ENCODE measurements at regions not wholly inside any gene's neighbourhood (a gene's known extent, or its start where the extent isn't known, plus 50 kb on each side); places are given as distances from the start of the nearest gene placed in this dataset.

DNA sequence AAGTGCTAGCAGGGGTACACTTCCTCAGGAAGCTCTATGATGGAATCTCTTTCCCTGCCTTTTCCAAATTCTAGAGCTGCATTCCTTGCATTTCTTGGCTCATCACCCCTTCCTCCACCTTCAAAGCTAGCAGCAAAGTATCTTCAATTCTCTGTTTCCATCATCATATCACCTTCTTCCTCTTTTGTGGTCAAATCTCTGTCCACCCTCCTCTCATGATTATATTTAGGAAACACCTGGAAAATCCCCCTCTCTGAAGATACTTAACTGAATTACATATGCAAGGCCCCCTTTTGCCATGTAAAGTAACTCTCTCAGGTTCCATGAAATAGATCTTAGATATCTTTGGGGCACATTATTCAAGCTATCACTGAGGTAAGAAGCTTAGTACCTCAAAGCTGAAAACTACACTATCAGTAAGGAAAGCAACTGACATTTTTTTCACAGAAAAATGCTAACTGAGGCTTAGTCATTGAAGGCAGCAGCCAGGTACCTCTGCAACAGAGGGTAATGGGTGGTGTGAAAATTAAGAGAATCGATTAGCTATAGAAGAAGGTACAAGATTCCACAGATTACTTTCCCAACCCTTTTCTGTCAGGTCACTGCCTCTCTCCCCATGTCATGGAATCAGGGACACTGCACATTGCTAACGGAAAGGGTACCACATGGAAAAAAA is 197.3 kb downstream of the MACC1 start (continued):
- TF ChIP-seq, protein P1, sequence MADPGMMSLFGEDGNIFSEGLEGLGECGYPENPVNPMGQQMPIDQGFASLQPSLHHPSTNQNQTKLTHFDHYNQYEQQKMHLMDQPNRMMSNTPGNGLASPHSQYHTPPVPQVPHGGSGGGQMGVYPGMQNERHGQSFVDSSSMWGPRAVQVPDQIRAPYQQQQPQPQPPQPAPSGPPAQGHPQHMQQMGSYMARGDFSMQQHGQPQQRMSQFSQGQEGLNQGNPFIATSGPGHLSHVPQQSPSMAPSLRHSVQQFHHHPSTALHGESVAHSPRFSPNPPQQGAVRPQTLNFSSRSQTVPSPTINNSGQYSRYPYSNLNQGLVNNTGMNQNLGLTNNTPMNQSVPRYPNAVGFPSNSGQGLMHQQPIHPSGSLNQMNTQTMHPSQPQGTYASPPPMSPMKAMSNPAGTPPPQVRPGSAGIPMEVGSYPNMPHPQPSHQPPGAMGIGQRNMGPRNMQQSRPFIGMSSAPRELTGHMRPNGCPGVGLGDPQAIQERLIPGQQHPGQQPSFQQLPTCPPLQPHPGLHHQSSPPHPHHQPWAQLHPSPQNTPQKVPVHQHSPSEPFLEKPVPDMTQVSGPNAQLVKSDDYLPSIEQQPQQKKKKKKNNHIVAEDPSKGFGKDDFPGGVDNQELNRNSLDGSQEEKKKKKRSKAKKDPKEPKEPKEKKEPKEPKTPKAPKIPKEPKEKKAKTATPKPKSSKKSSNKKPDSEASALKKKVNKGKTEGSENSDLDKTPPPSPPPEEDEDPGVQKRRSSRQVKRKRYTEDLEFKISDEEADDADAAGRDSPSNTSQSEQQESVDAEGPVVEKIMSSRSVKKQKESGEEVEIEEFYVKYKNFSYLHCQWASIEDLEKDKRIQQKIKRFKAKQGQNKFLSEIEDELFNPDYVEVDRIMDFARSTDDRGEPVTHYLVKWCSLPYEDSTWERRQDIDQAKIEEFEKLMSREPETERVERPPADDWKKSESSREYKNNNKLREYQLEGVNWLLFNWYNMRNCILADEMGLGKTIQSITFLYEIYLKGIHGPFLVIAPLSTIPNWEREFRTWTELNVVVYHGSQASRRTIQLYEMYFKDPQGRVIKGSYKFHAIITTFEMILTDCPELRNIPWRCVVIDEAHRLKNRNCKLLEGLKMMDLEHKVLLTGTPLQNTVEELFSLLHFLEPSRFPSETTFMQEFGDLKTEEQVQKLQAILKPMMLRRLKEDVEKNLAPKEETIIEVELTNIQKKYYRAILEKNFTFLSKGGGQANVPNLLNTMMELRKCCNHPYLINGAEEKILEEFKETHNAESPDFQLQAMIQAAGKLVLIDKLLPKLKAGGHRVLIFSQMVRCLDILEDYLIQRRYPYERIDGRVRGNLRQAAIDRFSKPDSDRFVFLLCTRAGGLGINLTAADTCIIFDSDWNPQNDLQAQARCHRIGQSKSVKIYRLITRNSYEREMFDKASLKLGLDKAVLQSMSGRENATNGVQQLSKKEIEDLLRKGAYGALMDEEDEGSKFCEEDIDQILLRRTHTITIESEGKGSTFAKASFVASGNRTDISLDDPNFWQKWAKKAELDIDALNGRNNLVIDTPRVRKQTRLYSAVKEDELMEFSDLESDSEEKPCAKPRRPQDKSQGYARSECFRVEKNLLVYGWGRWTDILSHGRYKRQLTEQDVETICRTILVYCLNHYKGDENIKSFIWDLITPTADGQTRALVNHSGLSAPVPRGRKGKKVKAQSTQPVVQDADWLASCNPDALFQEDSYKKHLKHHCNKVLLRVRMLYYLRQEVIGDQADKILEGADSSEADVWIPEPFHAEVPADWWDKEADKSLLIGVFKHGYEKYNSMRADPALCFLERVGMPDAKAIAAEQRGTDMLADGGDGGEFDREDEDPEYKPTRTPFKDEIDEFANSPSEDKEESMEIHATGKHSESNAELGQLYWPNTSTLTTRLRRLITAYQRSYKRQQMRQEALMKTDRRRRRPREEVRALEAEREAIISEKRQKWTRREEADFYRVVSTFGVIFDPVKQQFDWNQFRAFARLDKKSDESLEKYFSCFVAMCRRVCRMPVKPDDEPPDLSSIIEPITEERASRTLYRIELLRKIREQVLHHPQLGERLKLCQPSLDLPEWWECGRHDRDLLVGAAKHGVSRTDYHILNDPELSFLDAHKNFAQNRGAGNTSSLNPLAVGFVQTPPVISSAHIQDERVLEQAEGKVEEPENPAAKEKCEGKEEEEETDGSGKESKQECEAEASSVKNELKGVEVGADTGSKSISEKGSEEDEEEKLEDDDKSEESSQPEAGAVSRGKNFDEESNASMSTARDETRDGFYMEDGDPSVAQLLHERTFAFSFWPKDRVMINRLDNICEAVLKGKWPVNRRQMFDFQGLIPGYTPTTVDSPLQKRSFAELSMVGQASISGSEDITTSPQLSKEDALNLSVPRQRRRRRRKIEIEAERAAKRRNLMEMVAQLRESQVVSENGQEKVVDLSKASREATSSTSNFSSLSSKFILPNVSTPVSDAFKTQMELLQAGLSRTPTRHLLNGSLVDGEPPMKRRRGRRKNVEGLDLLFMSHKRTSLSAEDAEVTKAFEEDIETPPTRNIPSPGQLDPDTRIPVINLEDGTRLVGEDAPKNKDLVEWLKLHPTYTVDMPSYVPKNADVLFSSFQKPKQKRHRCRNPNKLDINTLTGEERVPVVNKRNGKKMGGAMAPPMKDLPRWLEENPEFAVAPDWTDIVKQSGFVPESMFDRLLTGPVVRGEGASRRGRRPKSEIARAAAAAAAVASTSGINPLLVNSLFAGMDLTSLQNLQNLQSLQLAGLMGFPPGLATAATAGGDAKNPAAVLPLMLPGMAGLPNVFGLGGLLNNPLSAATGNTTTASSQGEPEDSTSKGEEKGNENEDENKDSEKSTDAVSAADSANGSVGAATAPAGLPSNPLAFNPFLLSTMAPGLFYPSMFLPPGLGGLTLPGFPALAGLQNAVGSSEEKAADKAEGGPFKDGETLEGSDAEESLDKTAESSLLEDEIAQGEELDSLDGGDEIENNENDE (IDR thresholded peaks at IDR 0.05; ENCODE audit: insufficient replicate concordance, low read length), result peak; percentile 33
- TF ChIP-seq JUND (IDR thresholded peaks at IDR 0.05; ENCODE audit: low read length) (no peak), TEAD4 (IDR thresholded peaks at IDR 0.05; ENCODE audit: low read depth, low read length) (peak; percentile 98), SP1 (IDR thresholded peaks at IDR 0.05; ENCODE audit: low read depth, low read length) (peak; percentile 29; the same call in 1 of the 2 replicates)
- TF ChIP-seq, protein P2, sequence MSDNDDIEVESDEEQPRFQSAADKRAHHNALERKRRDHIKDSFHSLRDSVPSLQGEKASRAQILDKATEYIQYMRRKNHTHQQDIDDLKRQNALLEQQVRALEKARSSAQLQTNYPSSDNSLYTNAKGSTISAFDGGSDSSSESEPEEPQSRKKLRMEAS (IDR thresholded peaks at IDR 0.05), result no peak

Data from H1 (cell line).